GM12878 (cell line): ENCODE measurements at regions not wholly inside any gene's neighbourhood (a gene's known extent, or its start where the extent isn't known, plus 50 kb on each side); places are given as distances from the start of the nearest gene placed in this dataset.
A peak's percentile ranks its signal among the peaks of the same experiment; 100 is the strongest.

Experiments
- ATAC-seq: fragments of 200-7000 bp; cut with Tn5 transposase; 3 replicates; pipeline ENCODE4 v1.9.1; 2020; ENCODE audit warnings: mild to moderate bottlenecking, moderate library complexity
- BruUV-seq: library from RNA; stranded (reverse); fragments of 400-500 nt; replicated peaks from 2 replicates; lab custom pipeline; 2021; lab: Mats Ljungman, UMichigan
- CTCF ChIA-PET: fragments of 300-600 bp; sonication (Branson Sonifier 250); formaldehyde crosslinking; extraction: SDS; loops from one replicate; lab custom pipeline; 2021; ENCODE audit warnings: inconsistent platforms; lab: Yijun Ruan, JAX
- POLR2A ChIA-PET: fragments of 350-600 bp; formaldehyde crosslinking; extraction: SDS; loops from one replicate; lab custom pipeline; 2021; ENCODE audit warnings: inconsistent platforms; lab: Charles Lee
- RAD21 ChIA-PET: fragments of 300-600 bp; sonication (Branson Sonifier 250); formaldehyde crosslinking; loops from one replicate; lab custom pipeline; 2023; ENCODE audit warnings: antibody characterized with exemption; ENCODE audit not compliant: unreplicated experiment; lab: Charles Lee
- SMC1A ChIA-PET: fragments of 300-600 bp; sonication (Branson Sonifier 250); formaldehyde crosslinking; loops from one replicate; lab custom pipeline; 2023; ENCODE audit not compliant: unreplicated experiment, uncharacterized antibody; lab: Charles Lee
- DNase-seq: peaks from one replicate; pipeline ENCODE4 v3.0.0-alpha.2; 2011; ENCODE audit warnings: low read depth, low spot score
- FAIRE-seq: peaks from 3 replicates; lab custom pipeline; 2011; peaks lifted over from hg19 to GRCh38; lab: Jason Lieb, UNC
- H2AFZ ChIP-seq: 2 replicates; pipeline ENCODE4 v1.6.0; 2011; ENCODE audit warnings: low read depth, low read length, control low read depth; ENCODE audit not compliant: control insufficient read depth
- H3K27ac ChIP-seq: 2 replicates; pipeline ENCODE4 v1.5.1; 2011; ENCODE audit warnings: control low read depth; ENCODE audit not compliant: control insufficient read depth, insufficient read depth
- H3K27me3 ChIP-seq, 2 experiments: replicated peaks in 1 of 2; 2 replicates each; pipeline versions ENCODE4 v1.6.0 to v1.6.1; 2011; ENCODE audit warnings: low read length in 1 of 2; ENCODE audit not compliant: control insufficient read depth in 2 of 2, insufficient read depth in 2 of 2
- H3K36me3 ChIP-seq, 2 experiments: 2 replicates each; pipeline ENCODE4 v1.5.1; 2011; ENCODE audit warnings: low read length in 1 of 2; ENCODE audit not compliant: control insufficient read depth in 2 of 2, insufficient read depth in 2 of 2
- H3K4me1 ChIP-seq: 2 replicates; pipeline ENCODE4 v1.6.1; 2011; ENCODE audit warnings: mild to moderate bottlenecking, low read length, moderate library complexity, mixed read lengths; ENCODE audit not compliant: control insufficient read depth, insufficient read depth
- H3K4me2 ChIP-seq: 2 replicates; pipeline ENCODE4 v1.6.0; 2011; ENCODE audit warnings: control low read depth; ENCODE audit not compliant: control insufficient read depth, insufficient read depth
- H3K4me3 ChIP-seq: fragments of 200-600 bp; sonication (generic); 2 replicates; pipeline ENCODE4 v1.5.1; 2016
- H3K79me2 ChIP-seq: 2 replicates; pipeline ENCODE4 v1.6.0; 2011; ENCODE audit warnings: low read length; ENCODE audit not compliant: control insufficient read depth, insufficient read depth
- H3K9ac ChIP-seq: 2 replicates; pipeline ENCODE4 v1.8.0; 2011; ENCODE audit warnings: low read length, control low read depth, mixed read lengths; ENCODE audit not compliant: control insufficient read depth, insufficient read depth
- H3K9me3 ChIP-seq: replicated peaks from 3 replicates; pipeline ENCODE4 v1.5.1; 2011; ENCODE audit warnings: mild to moderate bottlenecking, low read length; ENCODE audit not compliant: control insufficient read depth, insufficient read depth
- H4K20me1 ChIP-seq: 2 replicates; pipeline ENCODE4 v1.6.0; 2011; ENCODE audit not compliant: control insufficient read depth, insufficient read depth
- ATF7 ChIP-seq: fragments of 450-650 bp; IDR thresholded peaks from 2 replicates; pipeline ENCODE4 v1.6.1; 2016; ENCODE audit warnings: low read depth, mild to moderate bottlenecking
- CBFB ChIP-seq: IDR thresholded peaks from 2 replicates; pipeline ENCODE4 v1.6.1; 2016; ENCODE audit warnings: antibody characterized with exemption, low read depth
- CHD4 ChIP-seq: fragments of 200-600 bp; sonication (generic); IDR thresholded peaks from 2 replicates; pipeline ENCODE4 v1.6.1; 2016; ENCODE audit warnings: mild to moderate bottlenecking
- EED ChIP-seq: sonication (generic); IDR thresholded peaks from 2 replicates; pipeline ENCODE4 v1.6.1; 2016; ENCODE audit warnings: antibody characterized with exemption, low read depth
- JUND ChIP-seq: IDR thresholded peaks from 2 replicates; pipeline ENCODE4 v1.6.1; 2012; ENCODE audit warnings: low read depth, mild to moderate bottlenecking, low read length, improper control_type of control experiment, moderate library complexity
- KAT2A ChIP-seq: conservative IDR thresholded peaks from 2 replicates; pipeline ENCODE4 v1.6.1; 2011; ENCODE audit warnings: low read depth, low read length; ENCODE audit not compliant: control insufficient read depth
- MYC ChIP-seq: IDR thresholded peaks from 2 replicates; pipeline ENCODE4 v1.6.1; 2011; ENCODE audit warnings: mild to moderate bottlenecking, low read length, moderate library complexity, inconsistent platforms; ENCODE audit not compliant: insufficient read depth, insufficient replicate concordance, insufficient read length, severe bottlenecking
- NFYB ChIP-seq: IDR thresholded peaks from 2 replicates; pipeline ENCODE4 v1.6.1; 2011; ENCODE audit warnings: low read depth, mild to moderate bottlenecking, low read length, improper control_type of control experiment, moderate library complexity; ENCODE audit not compliant: insufficient read depth
- NR2F1 ChIP-seq: fragments of 450-650 bp; conservative IDR thresholded peaks from 2 replicates; pipeline ENCODE4 v1.6.1; 2017; ENCODE audit warnings: mild to moderate bottlenecking
- RELA ChIP-seq: fragments of 450-650 bp; IDR thresholded peaks from 2 replicates; pipeline ENCODE4 v1.8.0; 2014; ENCODE audit warnings: borderline replicate concordance; ENCODE audit not compliant: partially characterized antibody
- SMAD5 ChIP-seq: IDR thresholded peaks from 2 replicates; pipeline ENCODE4 v1.6.1; 2016; ENCODE audit warnings: antibody characterized with exemption, low read depth
- SREBF2 ChIP-seq: IDR thresholded peaks from 2 replicates; pipeline ENCODE4 v1.6.1; 2012; ENCODE audit warnings: mild to moderate bottlenecking, low read length
- TAF1 ChIP-seq: IDR thresholded peaks from 2 replicates; pipeline ENCODE4 v1.6.1; 2011; ENCODE audit warnings: mild to moderate bottlenecking, low read depth, low read length, borderline replicate concordance
- whole genome bisulfite sequencing: methylation state at CpG from one replicate; pipeline ENCODE4 v1.1.6; 2016; ENCODE audit warnings: low lambda C conversion rate; ENCODE audit not compliant: insufficient replicate concordance, insufficient coverage; ENCODE audit errors: missing lambda C conversion rate; 5-methylcytosine and 5-hydroxymethylcytosine counted together
- in situ Hi-C: fragments of 300-500 bp; cut with MboI; formaldehyde crosslinking; loops from 9 replicates; pipeline ENCODE4 v1.14.3; 2018; ENCODE audit warnings: mixed read lengths
- intact Hi-C: fragments of 100-400 bp; cut with micrococcal nuclease; formaldehyde crosslinking; loops from one replicate; pipeline ENCODE4 v1.14.2; 2022; ENCODE audit not compliant: unreplicated experiment
- TF ChIP-seq, protein P1 (sequence below): fragments of 450-650 bp; IDR thresholded peaks from 2 replicates; pipeline ENCODE4 v1.6.1; 2017; ENCODE audit warnings: mild to moderate bottlenecking, moderate library complexity
- TF ChIP-seq, protein P2 (sequence below): fragments of 150-350 bp; IDR thresholded peaks from 2 replicates; pipeline ENCODE4 v1.6.1; 2014; ENCODE audit warnings: mild to moderate bottlenecking, low read depth, low read length
- TF ChIP-seq, protein P3 (sequence below): fragments of 450-650 bp; IDR thresholded peaks from 2 replicates; pipeline ENCODE4 v1.6.1; 2016; ENCODE audit warnings: mild to moderate bottlenecking

DNA sequence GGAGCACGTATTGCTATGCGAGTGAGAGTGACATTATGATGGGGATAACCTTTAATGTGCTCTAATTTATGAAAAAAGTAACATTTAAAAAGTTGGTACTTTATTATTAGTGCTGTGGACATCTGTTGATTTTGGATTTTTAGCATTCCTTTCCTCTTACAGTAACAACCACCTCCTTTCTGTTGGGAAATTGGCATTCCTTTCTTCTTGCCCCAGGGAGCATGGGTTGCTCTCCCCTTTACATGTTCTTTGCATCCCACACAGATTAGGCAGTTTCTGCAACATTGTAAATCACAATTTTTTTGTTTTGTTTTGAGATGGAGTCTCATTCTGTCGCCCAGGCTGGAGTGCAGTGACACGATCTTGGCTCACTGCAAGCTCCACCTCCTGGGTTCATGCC is 300.2 kb downstream of the LPIN1 start:
- POLR2A ChIA-PET, result interaction anchor here (1.1 to 2.8 kb wide), 2 partner anchors 12 to 36 kb away, joined by 3 to 21 read pairs; no protein-coding TSS in a partner anchor
- WGBS, result 34% methylated on average over 4 of the region's 4 CpGs
- Histone ChIP-seq H4K20me1 (no peaks in the 10 kb centered on the region), H3K4me2 (peak overlapping the region; percentile 82), H3K9me3 (no peaks in the 10 kb centered on the region; the same call in 1 of the 3 replicates), H3K4me1 (peaks cover 51% of the 10 kb centered on the region)
- TF ChIP-seq, protein P1, sequence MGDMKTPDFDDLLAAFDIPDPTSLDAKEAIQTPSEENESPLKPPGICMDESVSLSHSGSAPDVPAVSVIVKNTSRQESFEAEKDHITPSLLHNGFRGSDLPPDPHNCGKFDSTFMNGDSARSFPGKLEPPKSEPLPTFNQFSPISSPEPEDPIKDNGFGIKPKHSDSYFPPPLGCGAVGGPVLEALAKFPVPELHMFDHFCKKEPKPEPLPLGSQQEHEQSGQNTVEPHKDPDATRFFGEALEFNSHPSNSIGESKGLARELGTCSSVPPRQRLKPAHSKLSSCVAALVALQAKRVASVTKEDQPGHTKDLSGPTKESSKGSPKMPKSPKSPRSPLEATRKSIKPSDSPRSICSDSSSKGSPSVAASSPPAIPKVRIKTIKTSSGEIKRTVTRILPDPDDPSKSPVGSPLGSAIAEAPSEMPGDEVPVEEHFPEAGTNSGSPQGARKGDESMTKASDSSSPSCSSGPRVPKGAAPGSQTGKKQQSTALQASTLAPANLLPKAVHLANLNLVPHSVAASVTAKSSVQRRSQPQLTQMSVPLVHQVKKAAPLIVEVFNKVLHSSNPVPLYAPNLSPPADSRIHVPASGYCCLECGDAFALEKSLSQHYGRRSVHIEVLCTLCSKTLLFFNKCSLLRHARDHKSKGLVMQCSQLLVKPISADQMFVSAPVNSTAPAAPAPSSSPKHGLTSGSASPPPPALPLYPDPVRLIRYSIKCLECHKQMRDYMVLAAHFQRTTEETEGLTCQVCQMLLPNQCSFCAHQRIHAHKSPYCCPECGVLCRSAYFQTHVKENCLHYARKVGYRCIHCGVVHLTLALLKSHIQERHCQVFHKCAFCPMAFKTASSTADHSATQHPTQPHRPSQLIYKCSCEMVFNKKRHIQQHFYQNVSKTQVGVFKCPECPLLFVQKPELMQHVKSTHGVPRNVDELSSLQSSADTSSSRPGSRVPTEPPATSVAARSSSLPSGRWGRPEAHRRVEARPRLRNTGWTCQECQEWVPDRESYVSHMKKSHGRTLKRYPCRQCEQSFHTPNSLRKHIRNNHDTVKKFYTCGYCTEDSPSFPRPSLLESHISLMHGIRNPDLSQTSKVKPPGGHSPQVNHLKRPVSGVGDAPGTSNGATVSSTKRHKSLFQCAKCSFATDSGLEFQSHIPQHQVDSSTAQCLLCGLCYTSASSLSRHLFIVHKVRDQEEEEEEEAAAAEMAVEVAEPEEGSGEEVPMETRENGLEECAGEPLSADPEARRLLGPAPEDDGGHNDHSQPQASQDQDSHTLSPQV, result no peak
- TF ChIP-seq TAF1 (no peak), JUND (no peak), KAT2A (no peak), NR2F1 (no peak), CBFB (no peak), RELA (no peak), SMAD5 (no peak), EED (no peak), ATF7 (no peak), CHD4 (no peak), MYC (no peak), NFYB (no peak), SREBF2 (no peak)
- TF ChIP-seq, protein P2, sequence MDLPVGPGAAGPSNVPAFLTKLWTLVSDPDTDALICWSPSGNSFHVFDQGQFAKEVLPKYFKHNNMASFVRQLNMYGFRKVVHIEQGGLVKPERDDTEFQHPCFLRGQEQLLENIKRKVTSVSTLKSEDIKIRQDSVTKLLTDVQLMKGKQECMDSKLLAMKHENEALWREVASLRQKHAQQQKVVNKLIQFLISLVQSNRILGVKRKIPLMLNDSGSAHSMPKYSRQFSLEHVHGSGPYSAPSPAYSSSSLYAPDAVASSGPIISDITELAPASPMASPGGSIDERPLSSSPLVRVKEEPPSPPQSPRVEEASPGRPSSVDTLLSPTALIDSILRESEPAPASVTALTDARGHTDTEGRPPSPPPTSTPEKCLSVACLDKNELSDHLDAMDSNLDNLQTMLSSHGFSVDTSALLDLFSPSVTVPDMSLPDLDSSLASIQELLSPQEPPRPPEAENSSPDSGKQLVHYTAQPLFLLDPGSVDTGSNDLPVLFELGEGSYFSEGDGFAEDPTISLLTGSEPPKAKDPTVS, result no peak
- TF ChIP-seq, protein P3, sequence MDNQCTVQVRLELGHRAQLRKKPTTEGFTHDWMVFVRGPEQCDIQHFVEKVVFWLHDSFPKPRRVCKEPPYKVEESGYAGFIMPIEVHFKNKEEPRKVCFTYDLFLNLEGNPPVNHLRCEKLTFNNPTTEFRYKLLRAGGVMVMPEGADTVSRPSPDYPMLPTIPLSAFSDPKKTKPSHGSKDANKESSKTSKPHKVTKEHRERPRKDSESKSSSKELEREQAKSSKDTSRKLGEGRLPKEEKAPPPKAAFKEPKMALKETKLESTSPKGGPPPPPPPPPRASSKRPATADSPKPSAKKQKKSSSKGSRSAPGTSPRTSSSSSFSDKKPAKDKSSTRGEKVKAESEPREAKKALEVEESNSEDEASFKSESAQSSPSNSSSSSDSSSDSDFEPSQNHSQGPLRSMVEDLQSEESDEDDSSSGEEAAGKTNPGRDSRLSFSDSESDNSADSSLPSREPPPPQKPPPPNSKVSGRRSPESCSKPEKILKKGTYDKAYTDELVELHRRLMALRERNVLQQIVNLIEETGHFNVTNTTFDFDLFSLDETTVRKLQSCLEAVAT, result no peak
- TF ChIP-seq, all 136 proteins: peak for 0
- FAIRE-seq, result no peak
- ChIA-PET RAD21 (interaction anchor here (0.6 to 3.8 kb wide), 6 partner anchors 10 to 180 kb away, joined by 3 to 22 read pairs (median 6); no protein-coding TSS in a partner anchor), CTCF (interaction anchor here (0.8 to 6.1 kb wide), 7 partner anchors 8 to 218 kb away, joined by 3 to 47 read pairs (median 7); no protein-coding TSS in a partner anchor), SMC1A (interaction anchor here (0.7 to 5.2 kb wide), 12 partner anchors 12 to 536 kb away, joined by 3 to 92 read pairs (median 8); no protein-coding TSS in a partner anchor)
- in situ Hi-C loops, result no loop called here
- BruUV-seq, result no TSS peak
- Histone ChIP-seq H3K27me3 (no peaks in the 10 kb centered on the region), H3K4me3 (peak overlapping the region; percentile 31; the same call in 1 of the 2 replicates), H3K27ac (peak overlapping the region; percentile 75), H3K36me3 (no peaks in the 10 kb centered on the region; a peak in 1 of 4 replicates), H3K9ac (peak overlapping the region; percentile 3; the same call in 1 of the 2 replicates), H3K79me2 (no peaks in the 10 kb centered on the region; the same call in none of the 2 replicates), H2AFZ (peak overlapping the region; percentile 51; the same call in 1 of the 2 replicates)
- intact Hi-C loops, result loop anchor here (5.0 to 10.0 kb wide), 3 partner anchors 39 to 678 kb away; no protein-coding TSS in a partner anchor
- no peak for ATAC-seq
- no peak for DNase-seq
